Adrenal gland (tissue), 9 donors: ENCODE measurements at regions not wholly inside any gene's neighbourhood (a gene's known extent, or its start where the extent isn't known, plus 50 kb on each side); places are given as distances from the start of the nearest gene placed in this dataset.

ENCODE experiments used
- DNase-seq, 7 donors: peaks; one replicate each; pipeline ENCODE4 v3.0.0-alpha.2; 2019 to 2020
- H3K27ac ChIP-seq, 5 donors: fragments of 200-600 bp; sonication (generic) in 4 of 5; 1 replicate in 3 of 5; 2 replicates in 2 of 5; pipeline versions ENCODE4 v1.5.1 to v1.8.0; 2016 to 2020; ENCODE audit warnings: mild to moderate bottlenecking in 1 of 5
- H3K27me3 ChIP-seq: fragments of 200-600 bp; 2 replicates; pipeline ENCODE4 v1.8.0; 2021
- H3K36me3 ChIP-seq, 2 donors: fragments of 200-600 bp; replicated peaks in 1 of 2; 1 replicate in 1 of 2; 2 replicates in 1 of 2; pipeline versions ENCODE4 v1.5.1 to v1.8.0; 2018 to 2022
- H3K4me1 ChIP-seq, 2 donors: fragments of 200-600 bp; replicated peaks in 1 of 2; 1 replicate in 1 of 2; 2 replicates in 1 of 2; pipeline versions ENCODE4 v1.5.1 to v1.8.0; 2018 to 2021
- H3K4me3 ChIP-seq, 4 donors: fragments of 200-600 bp; sonication (generic) in 3 of 4; one replicate each; pipeline ENCODE4 v1.5.1; 2016 to 2018
- H3K9me3 ChIP-seq, 3 donors: fragments of 200-600 bp; sonication (generic) in 1 of 3; replicated peaks in 1 of 3; 1 replicate in 2 of 3; 2 replicates in 1 of 3; pipeline versions ENCODE4 v1.5.1 to v1.8.0; 2016 to 2021
- CTCF ChIP-seq, 6 experiments: fragments of 450-650 bp in 4 of 6; fragments of 200-600 bp in 2 of 6; sonication (generic) in 1 of 6; IDR thresholded peaks; 1 replicate in 5 of 6; 2 replicates in 1 of 6; pipeline versions ENCODE4 v1.5.1 to v1.8.0; 2016 to 2021; ENCODE audit warnings: antibody characterized with exemption in 6 of 6, mild to moderate bottlenecking in 2 of 6, moderate library complexity in 1 of 6
- POLR2A ChIP-seq, 2 donors: fragments of 450-650 bp; IDR thresholded peaks; one replicate each; pipeline ENCODE4 v1.6.1; 2017; ENCODE audit warnings: antibody characterized with exemption in 2 of 2, mild to moderate bottlenecking in 2 of 2, moderate library complexity in 1 of 2
- WGBS, 4 donors: extraction: QIAGEN DNeasy Blood & Tissue Kit in 2 of 4; methylation state at CpG; one replicate each; pipeline versions ENCODE4 v1.1.5 to v1.1.7; 2013 to 2017; 5-methylcytosine and 5-hydroxymethylcytosine counted together
- intact Hi-C, 2 donors: fragments of 100-400 bp; cut with DNase I; formaldehyde crosslinking; loops; one replicate each; pipeline versions ENCODE4 v1.14.1 to v1.15.0; 2022 to 2023
- donor health status: healthy with polysubstance abuse.
- donor health status: Bipolar disorder and iron deficiency.
- donor health status: DM: yes; HTN: yes; CAD: no.
- donor health status: DM: no; HTN: no; CAD: no.
- donor health status: DM: no; HTN: no; CAD: no.

GRCh38 chr2:216320852-216321251 lies 51.4 kb downstream of the MARCHF4 start:
- H3K27me3 ChIP-seq, result no peaks in the 10 kb centered on the region
- no peak overlapping the region for H3K4me3 ChIP-seq
- no peak overlapping the region for H3K27ac ChIP-seq
- TF ChIP-seq POLR2A (IDR thresholded peaks at IDR 0.05), result no peak
- no peak for TF ChIP-seq CTCF (IDR thresholded peaks at IDR 0.05)
- 84 to 91% (median 88%) methylated on average over 7 of the region's 7 CpGs for WGBS, 4 donors
- DNase-seq, result no peak
- H3K9me3 ChIP-seq, result no peaks in the 10 kb centered on the region
- intact Hi-C loops, result no loop called here
- peaks cover 0 to 5% of the 10 kb centered on the region in 2 donors for H3K4me1 ChIP-seq
- no peaks in the 10 kb centered on the region for H3K36me3 ChIP-seq

GRCh38 chr2:216319771-216320170 lies 52.5 kb downstream of the MARCHF4 start:
- no peak for DNase-seq
- intact Hi-C loops, result no loop called here
- Histone ChIP-seq H3K36me3 (no peaks in the 10 kb centered on the region), H3K27me3 (no peaks in the 10 kb centered on the region), H3K4me1 (peaks cover 0 to 10% of the 10 kb centered on the region in 2 donors), H3K27ac (no peak overlapping the region), H3K4me3 (no peak overlapping the region), H3K9me3 (no peaks in the 10 kb centered on the region)
- TF ChIP-seq CTCF (IDR thresholded peaks at IDR 0.05) (no peak), POLR2A (IDR thresholded peaks at IDR 0.05) (no peak)
- 92 to 94% (median 92%) methylated on average over 2 of the region's 2 CpGs for WGBS, 4 donors

- intact Hi-C loops, result no loop called here
Observed at GRCh38 chr2:216318521-216318874, 53.8 kb downstream of the MARCHF4 start.

GRCh38 chr2:216317831-216318520 lies 54.3 kb downstream of the MARCHF4 start:
- no peak for TF ChIP-seq POLR2A (IDR thresholded peaks at IDR 0.05)
- no peak for TF ChIP-seq CTCF (IDR thresholded peaks at IDR 0.05)
- DNase-seq, result no peak
- Histone ChIP-seq H3K4me3 (no peak overlapping the region), H3K27ac (no peak overlapping the region), H3K36me3 (no peaks in the 10 kb centered on the region), H3K9me3 (no peaks in the 10 kb centered on the region), H3K4me1 (peaks cover 0 to 10% of the 10 kb centered on the region in 2 donors), H3K27me3 (no peaks in the 10 kb centered on the region)
- 70 to 80% (median 78%) methylated on average over 9 of the region's 9 CpGs for WGBS, 4 donors
- intact Hi-C loops, result no loop called here

More at GRCh38 chr2:216318521-216318874, 53.8 kb downstream of the MARCHF4 start:
- TF ChIP-seq POLR2A (IDR thresholded peaks at IDR 0.05) (no peak), CTCF (IDR thresholded peaks at IDR 0.05) (no peak)
- Histone ChIP-seq H3K9me3 (no peaks in the 10 kb centered on the region), H3K27ac (no peak overlapping the region), H3K4me1 (peaks cover 0 to 10% of the 10 kb centered on the region in 2 donors), H3K4me3 (no peak overlapping the region), H3K27me3 (no peaks in the 10 kb centered on the region), H3K36me3 (no peaks in the 10 kb centered on the region)
- WGBS, 4 donors, result 82 to 98% (median 85%) methylated on average over 2 of the region's 2 CpGs
- no peak for DNase-seq
